NCI-H2196 (cell line): ENCODE measurements at regions not wholly inside any gene's neighbourhood (a gene's known extent, or its start where the extent isn't known, plus 50 kb on each side); places are given as distances from the start of the nearest gene placed in this dataset.

Source experiments
- DNase-seq: peaks from one replicate; lab custom pipeline; 2025; ENCODE audit not compliant: unreplicated experiment; lab: John Stamatoyannopoulos, UW

DNA sequence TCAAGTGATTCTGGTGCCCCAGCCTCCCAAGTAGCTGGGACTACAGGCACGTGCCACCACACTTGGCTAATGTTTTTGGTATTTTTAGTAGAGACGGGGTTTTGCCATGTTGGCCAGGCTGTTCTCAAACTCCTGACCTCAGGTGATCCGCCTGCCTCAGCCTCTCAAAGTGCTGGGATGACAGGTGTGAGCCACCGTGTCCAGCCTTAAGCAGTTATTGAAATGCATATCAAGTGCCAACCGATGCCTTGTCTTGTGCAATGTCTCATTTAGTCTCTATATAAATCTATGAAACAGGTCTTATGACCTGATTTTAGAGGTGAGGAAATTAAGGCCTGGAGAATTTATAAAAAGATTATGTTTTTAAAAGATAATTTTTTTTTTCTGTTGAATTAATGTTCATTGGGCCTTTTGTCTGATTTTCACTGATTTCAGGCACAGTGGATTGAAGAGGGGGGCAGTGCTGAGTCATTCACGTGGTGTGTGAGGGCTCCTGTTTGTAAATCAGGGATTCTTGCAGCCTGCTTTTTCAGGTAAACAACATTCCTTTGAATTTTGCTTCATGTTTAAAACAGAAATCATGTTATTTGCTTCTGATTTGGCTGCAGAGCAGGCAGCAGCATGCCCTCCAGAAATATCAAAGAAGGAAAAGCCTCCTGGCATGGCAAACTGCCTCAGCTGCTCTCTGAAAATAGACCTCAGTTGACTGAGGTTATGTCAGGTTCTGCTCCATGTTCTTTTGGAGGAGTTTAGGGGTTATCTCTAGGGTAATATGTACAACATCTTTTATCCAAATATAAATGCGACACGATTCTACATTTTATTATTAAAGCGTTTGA is 407.0 kb upstream of the RGMA start:
- DNase-seq, result no peak

- no peak for DNase-seq
Observed at GRCh38 chr15:93493172-93493571, 404.2 kb upstream of the RGMA start.

- DNase-seq, result no peak
Observed at GRCh38 chr15:93491291-93491690, 402.3 kb upstream of the RGMA start.

- DNase-seq, result no peak
Observed at GRCh38 chr15:93488296-93488713, 399.3 kb upstream of the RGMA start.

- no peak for DNase-seq
Observed at GRCh38 chr15:93486407-93487117, 397.6 kb upstream of the RGMA start.

DNA sequence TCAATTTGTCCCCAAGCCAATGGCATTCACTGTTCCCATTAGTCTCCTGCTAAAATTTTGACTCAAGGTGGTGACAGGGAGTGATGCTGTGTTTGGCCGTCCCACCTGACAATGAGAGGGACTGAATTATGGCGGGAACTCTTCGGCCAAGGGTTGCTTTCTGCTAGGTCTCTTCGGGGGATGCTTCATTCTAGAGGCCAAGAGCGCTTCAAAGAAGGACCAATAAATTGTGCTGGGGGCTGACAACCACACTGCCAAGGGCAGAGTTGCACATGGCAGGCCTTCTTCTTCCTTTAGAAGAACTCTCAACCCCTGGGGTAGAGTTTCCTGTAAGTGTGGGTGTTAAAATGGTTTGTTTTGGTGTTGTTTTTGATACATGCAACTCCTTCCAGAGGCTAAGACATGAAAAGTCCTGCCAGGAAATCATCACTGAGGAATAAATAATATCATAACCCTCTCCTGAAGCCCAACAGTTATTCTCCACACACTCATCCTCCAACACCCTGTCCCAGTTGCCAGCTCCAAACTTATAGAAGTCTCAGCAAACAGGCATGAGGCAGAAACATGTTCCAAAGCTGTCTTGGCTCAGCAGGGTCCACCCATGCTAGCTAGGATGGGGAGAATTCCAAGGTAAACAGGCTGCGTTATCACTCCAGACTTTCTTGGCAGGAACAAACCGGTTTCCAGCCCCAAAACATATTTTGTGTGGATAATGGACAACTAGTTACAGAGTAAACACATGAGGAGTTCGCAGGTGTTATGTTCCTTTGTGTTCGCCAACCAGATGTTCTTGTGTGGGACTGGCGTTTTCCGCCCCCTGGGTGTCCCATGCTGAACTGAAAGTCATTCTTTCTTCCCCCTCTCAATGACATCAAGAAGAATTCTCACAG is 396.7 kb upstream of the RGMA start:
- DNase-seq, result no peak

- no peak for DNase-seq
Observed at GRCh38 chr15:93483923-93484322, 394.9 kb upstream of the RGMA start.

GRCh38 chr15:93482731-93483130 is 393.7 kb upstream of the RGMA start:
- DNase-seq, result no peak

DNA sequence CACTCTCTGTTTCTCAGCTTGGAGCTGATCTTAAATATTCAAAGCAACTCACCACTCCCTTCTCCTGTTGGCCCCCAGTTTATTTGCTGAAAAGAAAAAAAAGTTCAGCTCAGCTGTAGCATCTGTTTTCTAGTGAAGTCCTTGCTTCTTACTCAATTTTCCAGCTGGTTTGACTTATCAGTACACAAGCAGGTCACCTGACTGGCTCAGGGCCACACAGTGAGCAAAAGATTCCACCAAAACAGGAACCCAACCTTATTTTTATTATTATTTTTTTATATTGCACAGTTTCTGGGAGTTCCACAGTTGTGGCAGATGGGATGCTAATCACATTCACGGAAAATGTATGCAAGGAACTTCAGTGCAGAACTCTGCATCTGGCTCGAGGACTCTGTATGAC is 390.7 kb upstream of the RGMA start:
- no peak for DNase-seq

DNA sequence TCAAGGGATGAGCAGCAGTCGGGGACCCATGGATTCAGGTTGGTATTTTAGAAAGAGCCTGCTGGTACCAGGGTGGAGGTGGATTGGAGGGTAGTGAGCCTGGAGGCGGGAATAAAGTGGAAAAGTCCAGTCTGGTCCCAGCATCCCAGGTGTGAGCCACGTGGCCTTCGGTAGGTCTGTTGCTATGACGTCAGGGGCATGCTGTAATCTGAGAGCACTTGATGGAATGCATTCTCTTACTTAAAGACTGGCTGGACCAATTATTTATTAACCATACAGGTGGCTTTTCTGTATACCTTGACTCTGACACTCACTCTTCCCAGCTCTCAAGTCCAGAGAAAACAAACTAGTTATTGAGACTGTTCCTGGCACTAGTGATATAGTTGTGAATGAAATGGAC is 389.9 kb upstream of the RGMA start:
- DNase-seq, result no peak

DNA sequence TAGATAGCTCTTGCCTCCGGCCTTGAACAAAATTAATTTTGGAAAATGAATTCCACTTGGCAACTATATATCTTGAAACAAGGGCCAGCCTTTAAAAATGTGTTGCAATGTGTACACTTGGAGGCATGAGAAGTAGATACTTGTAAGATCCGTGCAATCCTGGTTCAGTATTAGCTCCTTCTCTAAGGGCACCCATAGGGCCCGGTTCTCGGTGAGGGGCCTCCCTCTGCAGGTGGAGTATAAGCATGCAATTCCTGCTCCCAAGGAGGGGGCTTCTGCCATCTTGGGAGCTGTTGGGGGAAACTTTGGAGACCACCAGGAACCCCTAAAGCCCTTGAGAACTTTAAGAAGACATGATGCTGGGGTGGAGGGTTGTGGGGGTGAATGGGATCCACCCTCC is 388.7 kb upstream of the RGMA start:
- no peak for DNase-seq

- DNase-seq, result no peak
Observed at GRCh38 chr15:93477188-93477587, 388.2 kb upstream of the RGMA start.

DNA sequence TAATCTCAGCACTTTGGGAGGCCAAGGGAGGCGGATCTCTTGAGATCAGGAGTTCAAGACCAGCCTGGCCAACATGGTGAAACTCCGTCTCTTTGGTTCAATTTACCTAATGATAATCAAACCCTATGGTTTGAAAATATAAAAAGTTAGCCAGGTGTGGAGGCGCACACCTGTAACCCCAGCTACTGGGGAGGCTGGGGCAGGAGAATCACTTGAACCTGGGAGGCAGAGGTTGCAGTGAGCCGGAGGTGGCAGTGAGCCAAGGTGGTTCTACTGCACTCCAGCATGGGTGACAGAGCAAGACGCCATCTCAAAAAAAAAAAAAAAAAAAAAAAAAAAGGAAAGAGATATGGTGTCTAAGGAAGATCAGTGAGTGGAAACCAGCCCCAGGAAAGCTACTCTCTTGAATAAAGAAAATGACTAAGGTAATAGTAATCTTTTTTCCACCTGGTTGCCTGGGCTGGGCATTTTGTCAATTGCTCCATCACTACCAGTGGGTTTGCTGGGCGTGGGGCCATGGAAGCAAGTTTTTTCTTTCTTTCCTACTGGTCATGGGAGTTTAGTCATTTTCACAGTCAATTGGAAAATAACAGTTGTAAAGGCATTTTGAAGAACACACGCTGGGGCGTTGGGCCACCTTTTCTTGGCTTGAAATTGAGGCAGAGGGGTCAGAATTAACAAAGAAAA is 387.6 kb upstream of the RGMA start:
- no peak for DNase-seq

DNA sequence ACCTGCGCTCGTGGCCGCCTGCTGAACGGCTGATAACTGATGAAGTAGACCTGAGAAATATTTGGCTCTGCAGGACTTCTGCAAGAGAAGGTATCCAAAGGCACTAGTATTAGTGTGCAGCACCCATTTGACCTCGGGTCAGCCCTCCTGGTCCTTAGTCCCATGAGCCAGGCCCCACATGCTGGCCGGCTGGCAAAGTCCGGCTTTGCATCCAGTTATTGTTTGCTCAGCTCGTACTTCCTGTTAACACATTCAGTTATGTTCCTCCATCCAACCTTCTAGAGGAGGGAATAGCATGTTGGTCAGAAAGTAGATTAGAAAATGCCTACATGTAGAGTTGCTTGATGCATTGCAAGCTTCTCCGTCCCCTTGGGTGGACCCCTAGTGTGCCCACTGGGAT is 385.7 kb upstream of the RGMA start:
- DNase-seq, result no peak

- no peak for DNase-seq
Observed at GRCh38 chr15:93469994-93470393, 381.0 kb upstream of the RGMA start.

GRCh38 chr15:93467337-93467736 is 378.3 kb upstream of the RGMA start:
- peak; percentile 15 for DNase-seq

DNA sequence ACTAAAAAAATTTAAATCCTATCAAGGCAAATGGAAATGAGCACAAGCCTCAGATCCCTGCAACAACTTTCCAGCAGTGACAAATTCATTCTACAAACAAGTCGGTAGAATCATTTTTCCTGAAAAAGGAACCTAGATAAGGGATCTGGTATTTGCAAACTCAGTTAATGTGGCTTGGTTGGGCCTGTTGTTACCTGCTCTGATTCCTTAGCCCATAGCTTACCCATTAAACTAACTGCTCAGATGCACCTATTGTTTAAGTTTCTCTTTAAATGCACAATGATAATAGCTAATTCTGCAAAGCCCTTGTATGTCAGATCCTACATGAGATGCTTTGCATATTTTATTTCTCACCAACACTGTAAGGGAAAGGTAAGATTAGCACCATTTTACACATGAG is 377.4 kb upstream of the RGMA start:
- DNase-seq, result no peak

- DNase-seq, result no peak
Observed at GRCh38 chr15:93462690-93463089, 373.7 kb upstream of the RGMA start.

- DNase-seq, result no peak
Observed at GRCh38 chr15:93460717-93461116, 371.7 kb upstream of the RGMA start.

DNA sequence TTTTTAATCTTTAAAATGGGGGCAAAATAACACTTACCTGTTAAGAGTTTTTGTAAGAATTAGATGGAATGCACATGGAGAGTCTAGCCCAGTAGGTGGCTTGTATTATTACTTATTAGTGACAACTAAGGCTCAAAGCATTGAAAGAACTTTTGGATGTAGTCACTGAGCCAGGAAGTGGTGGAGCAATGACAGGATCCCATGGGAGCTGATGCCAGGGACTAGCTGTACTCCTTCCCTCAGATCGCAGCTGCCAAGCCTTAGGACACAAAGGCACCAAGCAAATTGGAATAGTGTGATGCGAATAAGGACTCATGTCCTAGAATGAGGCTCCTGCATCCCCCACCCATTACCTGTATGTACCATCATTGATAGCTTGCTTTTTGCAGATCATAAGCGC is 370.4 kb upstream of the RGMA start:
- DNase-seq, result no peak

- DNase-seq, result no peak
Observed at GRCh38 chr15:93458597-93458996, 369.6 kb upstream of the RGMA start.
